ENCODE measurements at regions not wholly inside any gene's neighbourhood (a gene's known extent, or its start where the extent isn't known, plus 50 kb on each side); places are given as distances from the start of the nearest gene placed in this dataset.
"Not testable (repeated sequence)": the region's sequence is repeated elsewhere in the genome, so short reads cannot be mapped to it uniquely, and the experiment has no call there.

DNA sequence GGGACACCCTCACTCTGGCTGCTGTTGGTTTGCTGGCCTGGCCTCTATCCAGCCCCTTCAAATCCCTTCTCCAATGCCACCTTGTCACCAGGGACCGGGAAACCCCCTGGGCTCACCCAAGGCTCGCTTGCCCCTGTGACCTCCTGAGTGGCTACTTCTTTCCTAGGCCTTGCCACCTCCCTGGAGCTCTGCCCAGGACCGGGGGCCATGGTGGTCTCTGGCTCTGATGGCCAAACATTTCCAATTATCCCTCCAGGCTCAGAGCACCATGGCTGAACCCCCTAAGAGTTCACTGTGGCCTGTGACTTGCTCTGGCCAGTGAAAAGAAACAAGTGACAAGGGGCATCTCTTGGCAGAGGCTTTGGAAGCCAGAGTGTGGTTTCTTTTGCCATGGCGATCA lies 237.6 kb downstream of the TFCP2L1 start:
- no peak for DNase-seq (ENCODE audit: low spot score)

DNA sequence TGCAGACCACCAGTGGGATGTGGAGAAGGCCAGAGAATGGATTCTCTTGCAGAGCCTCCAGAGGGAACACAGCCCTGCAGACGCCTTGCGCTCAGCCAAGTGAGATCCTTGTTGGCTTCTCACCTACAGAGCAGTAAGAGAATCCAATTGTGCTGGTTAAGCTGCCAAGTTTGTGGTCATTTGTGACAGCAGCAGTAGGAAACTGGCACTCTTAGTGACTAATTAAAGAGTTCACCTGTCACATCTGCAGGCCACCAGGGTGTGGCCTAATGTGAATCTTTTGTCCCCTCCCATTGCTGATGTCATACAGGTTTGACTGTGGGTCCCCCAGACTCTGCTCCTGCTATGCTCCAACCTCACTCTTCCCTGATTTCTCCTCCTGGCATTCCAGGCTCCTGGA lies 235.9 kb downstream of the TFCP2L1 start:
- no peak for DNase-seq (ENCODE audit: low spot score)

GRCh38 chr2:121049950-121050585 lies 234.9 kb downstream of the TFCP2L1 start:
- no peak for DNase-seq (ENCODE audit: low spot score)

DNA sequence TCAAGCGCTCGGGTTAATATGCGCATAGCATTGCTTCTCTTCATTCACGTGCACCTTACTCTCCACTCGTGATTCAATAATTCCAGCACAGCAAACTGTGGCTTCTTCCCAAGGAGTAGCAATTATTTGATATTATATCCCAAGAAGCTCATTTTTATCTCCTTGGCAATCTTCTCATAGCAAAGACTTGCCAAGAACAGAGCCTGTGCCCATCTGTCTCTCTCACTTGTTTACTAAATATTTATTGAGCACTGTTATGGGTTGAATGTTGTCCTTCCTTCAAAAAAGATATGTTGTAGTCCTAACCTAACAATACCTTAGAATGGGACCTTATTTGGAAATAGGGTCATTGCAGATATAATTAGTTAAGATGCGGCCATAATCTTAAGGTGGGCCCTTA lies 233.7 kb downstream of the TFCP2L1 start:
- no peak for DNase-seq (ENCODE audit: low spot score)

- no peak for DNase-seq (ENCODE audit: low spot score)
Measured at GRCh38 chr2:121052023-121052422, 233.0 kb downstream of the TFCP2L1 start.

DNA sequence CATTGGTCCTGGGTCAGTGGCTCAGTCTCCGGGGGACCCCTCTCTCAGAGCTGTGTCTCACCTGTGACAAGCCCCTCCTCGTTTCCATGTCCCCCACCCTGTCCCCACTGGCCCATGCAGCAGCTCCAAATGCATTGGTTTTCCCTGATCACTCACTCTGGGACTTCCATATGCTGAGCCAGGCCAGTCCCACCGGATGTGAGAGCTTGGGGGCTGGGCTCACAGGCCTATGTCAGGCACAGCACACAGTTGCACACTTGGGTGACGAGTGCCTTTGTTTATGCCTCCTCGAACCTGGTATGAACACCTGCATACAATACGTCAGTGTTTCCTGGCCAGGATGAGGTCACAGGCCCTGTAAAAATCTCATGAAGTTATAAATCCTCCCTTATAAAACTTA lies 232.5 kb downstream of the TFCP2L1 start:
- no peak for DNase-seq (ENCODE audit: low spot score)

GRCh38 chr2:121055088-121055487 lies 229.9 kb downstream of the TFCP2L1 start:
- DNase-seq (ENCODE audit: low spot score), result no peak

- DNase-seq (ENCODE audit: low spot score), result no peak
Measured at GRCh38 chr2:121055501-121055900, 229.5 kb downstream of the TFCP2L1 start.

DNA sequence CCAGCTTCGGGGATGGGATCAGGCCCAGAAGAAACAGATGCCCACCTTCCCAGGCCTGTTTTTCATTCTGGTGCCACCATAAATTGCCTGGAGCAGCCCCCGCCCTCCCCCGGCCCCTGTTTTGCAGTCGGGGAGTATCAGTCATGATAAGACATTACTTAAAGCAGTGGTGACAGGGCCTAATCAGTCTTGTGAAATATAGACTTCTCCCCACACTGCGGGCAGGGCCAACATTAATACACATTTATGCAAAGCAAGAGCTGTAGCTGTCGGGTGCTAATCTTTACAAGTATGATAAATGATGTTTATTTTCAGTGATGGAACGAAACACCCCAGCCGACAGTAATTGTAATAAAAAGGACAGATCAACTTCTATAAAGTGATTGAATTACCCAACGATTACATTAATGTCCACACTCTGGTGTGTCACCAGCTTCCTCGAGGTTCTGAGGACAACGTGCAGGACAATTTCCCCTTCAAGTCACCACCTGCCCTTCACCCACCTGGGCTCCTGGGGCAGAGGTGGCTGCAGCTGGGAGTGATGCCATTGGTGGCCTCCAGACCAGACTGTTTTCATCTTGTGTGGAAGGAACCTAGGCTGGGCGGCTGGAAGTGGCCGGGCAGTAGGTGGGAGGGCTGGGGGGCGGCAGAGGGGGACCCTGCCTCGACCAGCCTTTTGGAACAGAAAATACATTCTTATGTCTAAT lies 226.0 kb downstream of the TFCP2L1 start:
- DNase-seq (ENCODE audit: low spot score), result no peak

- DNase-seq (ENCODE audit: low spot score), result no peak
Measured at GRCh38 chr2:121059651-121060649, 225.1 kb downstream of the TFCP2L1 start.

- DNase-seq (ENCODE audit: low spot score), result no peak
Measured at GRCh38 chr2:121061633-121062032, 223.4 kb downstream of the TFCP2L1 start.

DNA sequence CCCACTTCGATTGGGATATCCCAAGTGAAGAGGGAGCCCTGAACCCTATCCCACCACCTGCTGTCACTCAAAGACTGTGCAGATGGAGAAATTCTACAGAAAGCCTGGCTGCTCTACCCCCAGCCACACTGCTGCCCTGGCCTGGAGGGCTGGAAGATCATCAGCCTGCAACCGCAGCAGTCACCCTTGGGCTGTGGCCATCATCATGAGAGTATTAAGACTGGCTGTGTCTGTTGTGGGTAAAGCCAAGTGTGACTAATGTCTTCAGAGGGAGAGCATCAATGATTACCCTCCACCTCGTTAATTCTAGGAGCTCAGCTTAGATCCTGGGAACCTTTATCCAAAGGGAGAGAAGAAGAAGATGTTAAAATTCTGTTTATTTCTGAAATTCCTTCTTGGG lies 221.5 kb downstream of the TFCP2L1 start:
- DNase-seq (ENCODE audit: low spot score), result no peak

GRCh38 chr2:121064186-121064585 lies 220.8 kb downstream of the TFCP2L1 start:
- no peak for DNase-seq (ENCODE audit: low spot score)

DNA sequence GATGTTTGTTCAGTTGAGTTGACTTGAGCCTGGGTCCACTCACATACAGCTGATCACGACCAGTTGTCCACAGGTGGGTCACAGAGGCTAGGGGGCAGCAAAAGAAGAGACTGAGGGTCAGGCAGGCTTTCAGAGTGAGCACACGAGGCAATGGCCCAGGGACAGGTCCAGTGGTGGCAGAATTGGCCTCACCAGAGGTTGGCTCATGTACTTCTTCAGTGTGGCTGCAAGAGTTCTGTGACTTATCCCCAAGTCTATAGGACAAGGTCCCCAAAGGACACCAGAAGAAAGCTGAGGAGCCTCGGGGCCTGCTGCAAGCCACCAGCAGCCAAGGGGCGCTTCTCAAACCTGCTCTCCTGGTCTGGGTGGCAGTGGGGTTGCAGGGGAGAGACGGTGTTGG lies 219.8 kb downstream of the TFCP2L1 start:
- DNase-seq (ENCODE audit: low spot score), result no peak

DNA sequence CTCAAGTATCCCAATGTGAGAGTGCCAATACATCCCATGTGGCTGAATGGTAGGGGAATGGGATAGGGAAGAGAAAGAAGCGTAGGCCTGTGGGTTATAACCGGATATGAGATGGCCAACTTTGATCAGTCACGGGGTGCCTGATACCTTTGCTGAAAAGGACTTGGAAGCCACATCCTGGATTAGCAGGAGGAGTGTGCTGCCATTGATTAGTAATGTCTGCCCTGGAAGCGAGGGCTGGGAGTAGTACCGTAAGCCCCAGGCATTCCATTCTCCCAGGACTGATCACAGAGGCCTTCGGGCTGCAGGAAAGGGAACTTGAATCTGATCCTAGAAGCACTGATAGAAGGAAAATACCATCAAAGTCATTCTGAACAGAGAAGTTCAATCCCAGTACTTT lies 218.5 kb downstream of the TFCP2L1 start:
- DNase-seq (ENCODE audit: low spot score), result peak; percentile 59

- DNase-seq (ENCODE audit: low spot score), result no peak
Measured at GRCh38 chr2:121068851-121069250, 216.2 kb downstream of the TFCP2L1 start.

DNA sequence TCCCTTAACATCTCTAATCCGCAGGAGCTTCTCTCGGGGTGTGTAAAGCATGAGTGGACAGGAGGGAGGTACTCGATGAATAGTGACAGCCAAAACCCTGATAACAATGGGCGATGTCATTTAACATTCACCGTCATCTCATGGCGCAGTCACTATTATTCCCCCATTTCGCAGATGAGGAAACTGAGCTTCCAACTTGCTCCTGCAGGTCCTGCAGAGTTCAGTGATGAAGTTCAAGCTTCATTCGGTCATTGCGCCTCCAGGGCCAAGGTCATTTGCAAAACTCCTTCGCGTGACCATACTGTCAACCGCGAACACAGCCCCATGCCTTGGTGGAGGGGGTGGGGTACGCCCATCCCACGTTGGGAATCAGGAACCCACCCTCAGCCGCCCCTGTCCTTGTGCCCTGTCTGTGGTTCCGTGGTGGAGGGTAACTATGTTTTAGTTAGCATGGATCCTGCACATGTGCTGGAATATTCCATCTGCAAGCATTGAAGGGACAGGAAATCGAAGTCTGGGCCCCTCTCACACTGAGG lies 215.5 kb downstream of the TFCP2L1 start:
- no peak for DNase-seq (ENCODE audit: low spot score)

DNA sequence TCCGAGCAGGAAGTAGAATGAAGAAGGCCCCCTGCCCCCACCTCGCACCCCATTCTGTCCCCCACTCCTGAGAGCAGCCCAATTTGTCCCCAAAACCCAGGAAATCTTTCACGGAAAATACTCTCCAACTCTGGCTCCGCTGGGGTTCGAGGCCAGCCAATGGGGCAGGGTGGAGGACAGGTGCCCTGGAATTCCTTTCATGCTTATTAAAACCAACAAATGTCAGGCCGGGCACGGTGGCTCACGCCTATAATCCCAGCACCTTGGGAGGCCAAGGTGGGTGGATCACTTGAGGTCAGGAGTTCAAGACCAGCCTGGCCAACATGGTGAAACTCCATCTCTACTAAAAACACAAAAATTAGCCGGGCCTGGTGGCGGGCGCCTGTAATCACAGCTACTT lies 214.9 kb downstream of the TFCP2L1 start:
- DNase-seq (ENCODE audit: low spot score), result not testable (repeated sequence)

- DNase-seq (ENCODE audit: low spot score), result peak; percentile 92
Measured at GRCh38 chr2:121071034-121071504, 213.9 kb downstream of the TFCP2L1 start.

- no peak for DNase-seq (ENCODE audit: low spot score)
Measured at GRCh38 chr2:121072784-121073183, 212.2 kb downstream of the TFCP2L1 start.

DNA sequence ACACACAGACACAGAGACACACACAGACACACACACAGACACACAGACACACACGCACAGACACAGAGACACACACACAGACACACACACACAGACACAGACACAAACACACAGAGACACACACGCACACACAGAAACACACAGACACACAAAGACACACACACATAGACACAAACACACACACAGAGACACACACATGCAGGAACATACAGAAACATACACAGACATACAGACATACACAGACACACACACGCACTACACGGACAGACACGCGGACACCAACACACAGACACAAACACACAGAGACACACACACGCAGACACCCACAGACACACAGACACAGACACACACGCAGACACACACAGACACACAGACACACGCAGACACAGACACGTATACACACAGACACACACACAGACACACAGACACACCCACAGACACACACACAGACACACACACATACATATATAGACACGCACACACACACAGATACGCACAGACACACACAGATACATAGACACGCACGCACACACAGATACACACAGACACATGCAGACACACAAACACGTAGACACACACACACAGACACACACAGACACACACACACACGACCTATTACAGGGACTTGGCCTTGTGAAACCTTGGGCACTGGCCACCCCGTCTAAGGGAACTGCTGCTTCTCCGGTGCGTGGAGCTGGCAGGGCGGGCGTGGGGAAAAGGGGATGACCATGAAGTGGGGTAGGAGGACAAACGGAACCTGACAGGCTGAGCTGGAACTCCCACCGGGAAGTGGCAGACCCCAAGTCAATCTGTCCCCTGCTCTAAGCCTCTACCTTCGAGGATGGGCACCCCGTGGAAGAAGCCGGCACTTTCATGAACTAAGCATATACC lies 211.4 kb downstream of the TFCP2L1 start:
- no peak for DNase-seq (ENCODE audit: low spot score)
